Calu3 (cell line): ENCODE measurements at regions not wholly inside any gene's neighbourhood (a gene's known extent, or its start where the extent isn't known, plus 50 kb on each side); places are given as distances from the start of the nearest gene placed in this dataset.

Source experiments
- BruUV-seq: library from RNA; stranded (reverse); fragments of 400-500 nt; replicated peaks from 2 replicates; lab custom pipeline; 2021; lab: Mats Ljungman, UMichigan
- CTCF ChIA-PET: fragments of 300-600 bp; sonication (Branson Sonifier 250); formaldehyde crosslinking; loops from one replicate; lab custom pipeline; 2022; ENCODE audit warnings: antibody characterized with exemption; lab: Charles Lee
- DNase-seq: peaks from one replicate; pipeline ENCODE4 v3.0.0; 2022
- H3K27ac Mint-ChIP-seq: one replicate; pipeline ENCODE4 v1.8.0; 2022; ENCODE audit warnings: mixed read lengths; ENCODE audit not compliant: unreplicated experiment
- H3K27me3 Mint-ChIP-seq: one replicate; pipeline ENCODE4 v1.8.0; 2022; ENCODE audit warnings: mixed read lengths; ENCODE audit not compliant: unreplicated experiment
- H3K36me3 Mint-ChIP-seq: one replicate; pipeline ENCODE4 v1.8.0; 2022; ENCODE audit warnings: mild to moderate bottlenecking, moderate library complexity, mixed read lengths; ENCODE audit not compliant: insufficient read depth, unreplicated experiment
- H3K4me1 Mint-ChIP-seq: one replicate; pipeline ENCODE4 v1.8.0; 2022; ENCODE audit warnings: mild to moderate bottlenecking, low read depth, mixed read lengths; ENCODE audit not compliant: unreplicated experiment
- H3K4me3 Mint-ChIP-seq: one replicate; pipeline ENCODE4 v1.8.0; 2022; ENCODE audit warnings: mild to moderate bottlenecking, low read depth, moderate library complexity, mixed read lengths; ENCODE audit not compliant: unreplicated experiment
- H3K9me3 Mint-ChIP-seq: one replicate; pipeline ENCODE4 v1.8.0; 2022; ENCODE audit warnings: low read depth, mixed read lengths; ENCODE audit not compliant: unreplicated experiment
- intact Hi-C: fragments of 100-400 bp; cut with micrococcal nuclease; formaldehyde crosslinking; loops from one replicate; pipeline ENCODE4 v1.10.0; 2022; ENCODE audit not compliant: unreplicated experiment
- TF ChIP-seq, protein P1 (sequence below): fragments of 200-600 bp; IDR thresholded peaks from one replicate; pipeline ENCODE4 v1.8.0; 2022; ENCODE audit warnings: antibody characterized with exemption; ENCODE audit not compliant: unreplicated experiment

DNA sequence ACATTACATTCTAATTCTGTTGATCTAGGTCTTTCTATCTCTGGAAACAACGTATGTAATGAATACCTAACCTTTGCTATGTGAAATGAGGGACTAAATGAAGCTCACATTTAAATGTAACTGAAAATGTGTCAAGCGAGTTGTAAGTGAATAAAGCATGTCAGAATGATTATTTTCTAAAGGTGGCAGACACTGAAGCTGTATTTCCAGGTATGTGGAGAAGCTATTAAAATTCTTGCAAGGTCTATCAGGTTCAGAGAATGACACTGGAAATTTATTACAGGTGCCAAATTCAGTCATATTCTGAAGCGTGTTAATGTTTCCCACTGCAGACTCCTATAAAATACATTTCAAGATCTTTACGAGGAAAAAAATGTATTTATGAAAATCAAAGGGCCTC lies 641.4 kb downstream of the RPS29 start:
- Mint-ChIP-seq H3K4me1 (no peaks in the 10 kb centered on the region), H3K36me3 (no peaks in the 10 kb centered on the region), H3K9me3 (peaks cover 12% of the 10 kb centered on the region), H3K4me3 (no peak overlapping the region), H3K27ac (no peak overlapping the region), H3K27me3 (no peaks in the 10 kb centered on the region)
- intact Hi-C loops = no loop called here
- no TSS peak for BruUV-seq
- no peak for DNase-seq
- CTCF ChIA-PET = no interaction called here
- TF ChIP-seq, protein P1, sequence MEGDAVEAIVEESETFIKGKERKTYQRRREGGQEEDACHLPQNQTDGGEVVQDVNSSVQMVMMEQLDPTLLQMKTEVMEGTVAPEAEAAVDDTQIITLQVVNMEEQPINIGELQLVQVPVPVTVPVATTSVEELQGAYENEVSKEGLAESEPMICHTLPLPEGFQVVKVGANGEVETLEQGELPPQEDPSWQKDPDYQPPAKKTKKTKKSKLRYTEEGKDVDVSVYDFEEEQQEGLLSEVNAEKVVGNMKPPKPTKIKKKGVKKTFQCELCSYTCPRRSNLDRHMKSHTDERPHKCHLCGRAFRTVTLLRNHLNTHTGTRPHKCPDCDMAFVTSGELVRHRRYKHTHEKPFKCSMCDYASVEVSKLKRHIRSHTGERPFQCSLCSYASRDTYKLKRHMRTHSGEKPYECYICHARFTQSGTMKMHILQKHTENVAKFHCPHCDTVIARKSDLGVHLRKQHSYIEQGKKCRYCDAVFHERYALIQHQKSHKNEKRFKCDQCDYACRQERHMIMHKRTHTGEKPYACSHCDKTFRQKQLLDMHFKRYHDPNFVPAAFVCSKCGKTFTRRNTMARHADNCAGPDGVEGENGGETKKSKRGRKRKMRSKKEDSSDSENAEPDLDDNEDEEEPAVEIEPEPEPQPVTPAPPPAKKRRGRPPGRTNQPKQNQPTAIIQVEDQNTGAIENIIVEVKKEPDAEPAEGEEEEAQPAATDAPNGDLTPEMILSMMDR = no peak

DNA sequence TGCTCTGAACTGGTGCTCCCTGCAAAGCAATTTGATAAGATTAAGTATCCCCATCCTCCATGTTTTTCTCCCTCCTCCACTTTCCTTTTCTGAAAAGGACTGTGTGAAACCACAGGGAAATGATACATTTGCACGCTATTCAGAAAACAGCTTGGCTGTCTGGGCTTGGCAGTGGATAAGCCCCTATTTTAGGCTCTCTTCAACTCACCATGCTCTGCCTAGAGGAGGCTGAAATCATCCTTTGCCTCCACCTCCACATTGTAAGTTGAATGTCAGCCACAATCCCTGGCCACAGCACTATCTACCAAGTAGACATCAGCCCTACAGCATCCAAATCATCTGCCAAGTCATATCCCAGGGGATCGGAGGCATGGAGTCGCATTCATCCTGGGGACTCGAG lies 642.3 kb downstream of the RPS29 start:
- no peaks in the 10 kb centered on the region for H3K27me3 Mint-ChIP-seq
- TF ChIP-seq, protein P1 = no peak
- H3K36me3 Mint-ChIP-seq = no peaks in the 10 kb centered on the region
- CTCF ChIA-PET = no interaction called here
- H3K27ac Mint-ChIP-seq = no peak overlapping the region
- no peak overlapping the region for H3K4me3 Mint-ChIP-seq
- intact Hi-C loops = no loop called here
- BruUV-seq = no TSS peak
- peaks cover 12% of the 10 kb centered on the region for H3K9me3 Mint-ChIP-seq
- H3K4me1 Mint-ChIP-seq = no peaks in the 10 kb centered on the region
- no peak for DNase-seq

DNA sequence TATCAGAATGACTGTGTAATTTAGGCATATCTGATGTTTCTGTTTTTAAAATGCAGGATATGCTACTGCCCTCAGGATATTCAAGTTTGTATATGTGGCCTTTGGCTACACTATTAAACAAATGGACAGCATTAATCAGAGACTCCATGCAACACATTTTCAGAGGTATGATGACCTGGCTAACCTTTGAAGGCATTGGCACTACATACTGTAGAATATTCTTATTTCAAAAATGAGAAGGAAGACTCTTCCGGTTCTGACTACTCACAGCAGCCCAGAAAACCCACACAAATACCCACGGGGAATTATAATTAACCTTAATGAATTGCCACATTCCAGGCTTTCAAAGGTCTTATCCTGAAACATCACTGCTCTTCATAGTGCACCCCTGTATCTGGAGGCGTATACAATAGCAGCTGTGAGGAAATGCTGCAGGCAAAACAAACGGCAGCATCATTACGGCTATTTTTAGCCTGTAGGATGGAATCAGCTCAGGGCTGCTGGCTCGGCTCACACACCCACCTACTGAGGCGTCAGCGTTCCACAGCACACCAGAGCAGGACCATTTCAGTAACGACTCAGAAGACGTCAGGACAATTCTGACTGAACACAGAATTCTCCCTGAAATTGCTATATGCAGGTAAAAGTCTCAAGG lies 648.5 kb downstream of the RPS29 start:
- no peak for DNase-seq
- Mint-ChIP-seq H3K4me1 (no peaks in the 10 kb centered on the region), H3K27ac (no peak overlapping the region), H3K27me3 (no peaks in the 10 kb centered on the region), H3K4me3 (no peak overlapping the region), H3K36me3 (no peaks in the 10 kb centered on the region), H3K9me3 (peaks cover 5% of the 10 kb centered on the region)
- BruUV-seq = no TSS peak
- CTCF ChIA-PET = no interaction called here
- intact Hi-C loops = no loop called here
- TF ChIP-seq, protein P1 = no peak

DNA sequence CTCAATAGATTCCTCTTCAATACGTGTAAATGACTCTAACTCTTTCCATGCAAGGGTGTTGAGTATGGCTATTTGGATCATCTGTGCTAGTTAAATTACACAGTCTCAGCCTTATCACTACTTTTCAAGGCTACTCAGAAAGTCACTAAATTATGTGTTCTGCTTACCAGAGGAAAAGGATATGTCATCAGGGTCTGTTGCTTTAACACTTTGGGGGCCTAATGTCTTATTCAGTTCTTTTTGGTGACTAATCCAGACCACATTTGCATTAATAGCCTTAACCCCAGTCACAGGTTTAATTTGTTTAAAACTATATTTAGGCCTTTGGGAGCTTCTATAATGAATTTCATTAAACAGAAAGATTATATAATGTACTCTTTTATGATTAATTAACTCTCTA lies 649.3 kb downstream of the RPS29 start:
- Mint-ChIP-seq H3K27ac (no peak overlapping the region), H3K4me3 (no peak overlapping the region), H3K27me3 (no peaks in the 10 kb centered on the region), H3K9me3 (peaks cover 3% of the 10 kb centered on the region), H3K4me1 (no peaks in the 10 kb centered on the region), H3K36me3 (no peaks in the 10 kb centered on the region)
- BruUV-seq = no TSS peak
- intact Hi-C loops = no loop called here
- CTCF ChIA-PET = no interaction called here
- no peak for DNase-seq
- TF ChIP-seq, protein P1 = no peak
